HG03196 (cell line): ENCODE measurements at regions not wholly inside any gene's neighbourhood (a gene's known extent, or its start where the extent isn't known, plus 50 kb on each side); places are given as distances from the start of the nearest gene placed in this dataset.
"Not testable (repeated sequence)": the region's sequence is repeated elsewhere in the genome, so short reads cannot be mapped to it uniquely, and the experiment has no call there.

ENCODE experiments used
- ATAC-seq: cut with Tn5 transposase; IDR thresholded peaks from one replicate; pipeline ENCODE4 v1.9.1; 2021; ENCODE audit not compliant: unreplicated experiment

- no peak for ATAC-seq
Measured at GRCh38 chr11:21711341-21711740, 481.5 kb upstream of the ANO5 start.

GRCh38 chr11:21723678-21724077 is 469.2 kb upstream of the ANO5 start:
- no peak for ATAC-seq

- no peak for ATAC-seq
Measured at GRCh38 chr11:21727102-21727501, 465.8 kb upstream of the ANO5 start.

- ATAC-seq: no peak
Measured at GRCh38 chr11:21736404-21736803, 456.5 kb upstream of the ANO5 start.

- ATAC-seq: not testable (repeated sequence)
Measured at GRCh38 chr11:21752475-21753243, 440.2 kb upstream of the ANO5 start.

GRCh38 chr11:21753244-21753767 is 439.6 kb upstream of the ANO5 start:
- ATAC-seq: not testable (repeated sequence)

- no peak for ATAC-seq
Measured at GRCh38 chr11:21761000-21761399, 431.9 kb upstream of the ANO5 start.

GRCh38 chr11:21768388-21768787 is 424.5 kb upstream of the ANO5 start:
- ATAC-seq: no peak

- no peak for ATAC-seq
Measured at GRCh38 chr11:21769188-21769587, 423.7 kb upstream of the ANO5 start.

- no peak for ATAC-seq
Measured at GRCh38 chr11:21771097-21771496, 421.8 kb upstream of the ANO5 start.

GRCh38 chr11:21774212-21774611 is 418.7 kb upstream of the ANO5 start:
- no peak for ATAC-seq

- ATAC-seq: no peak
Measured at GRCh38 chr11:21775911-21776310, 417.0 kb upstream of the ANO5 start.

- ATAC-seq: no peak
Measured at GRCh38 chr11:21783954-21784353, 408.9 kb upstream of the ANO5 start.

- no peak for ATAC-seq
Measured at GRCh38 chr11:21785351-21785750, 407.5 kb upstream of the ANO5 start.

GRCh38 chr11:21794306-21794705 is 398.6 kb upstream of the ANO5 start:
- ATAC-seq: no peak

GRCh38 chr11:21798216-21798615 is 394.7 kb upstream of the ANO5 start:
- no peak for ATAC-seq

GRCh38 chr11:21804523-21804922 is 388.4 kb upstream of the ANO5 start:
- not testable (repeated sequence) for ATAC-seq

- ATAC-seq: no peak
Measured at GRCh38 chr11:21806508-21806907, 386.4 kb upstream of the ANO5 start.

GRCh38 chr11:21806947-21807346 is 385.9 kb upstream of the ANO5 start:
- no peak for ATAC-seq

- ATAC-seq: no peak
Measured at GRCh38 chr11:21807350-21807749, 385.5 kb upstream of the ANO5 start.

GRCh38 chr11:21810650-21811049 is 382.2 kb upstream of the ANO5 start:
- no peak for ATAC-seq

- ATAC-seq: no peak
Measured at GRCh38 chr11:21811572-21811971, 381.3 kb upstream of the ANO5 start.

- ATAC-seq: no peak
Measured at GRCh38 chr11:21814169-21814568, 378.7 kb upstream of the ANO5 start.
